ENCODE measurements at regions not wholly inside any gene's neighbourhood (a gene's known extent, or its start where the extent isn't known, plus 50 kb on each side); places are given as distances from the start of the nearest gene placed in this dataset.

GRCh38 chr4:137312257-137312656 lies 220.0 kb downstream of the PCDH18 start:
- no peak for DNase-seq (ENCODE audit: low read depth)

- DNase-seq (ENCODE audit: low read depth) = peak; percentile 44
Observed at GRCh38 chr4:137310593-137311490, 221.5 kb downstream of the PCDH18 start.

- no peak for DNase-seq (ENCODE audit: low read depth)
Observed at GRCh38 chr4:137310166-137310565, 222.1 kb downstream of the PCDH18 start.

GRCh38 chr4:137309424-137309823 lies 222.9 kb downstream of the PCDH18 start:
- DNase-seq (ENCODE audit: low read depth) = no peak

GRCh38 chr4:137307806-137308205 lies 224.5 kb downstream of the PCDH18 start:
- DNase-seq (ENCODE audit: low read depth) = no peak

- no peak for DNase-seq (ENCODE audit: low read depth)
Observed at GRCh38 chr4:137300776-137301175, 231.5 kb downstream of the PCDH18 start.

GRCh38 chr4:137299281-137299680 lies 233.0 kb downstream of the PCDH18 start:
- DNase-seq (ENCODE audit: low read depth) = no peak

- DNase-seq (ENCODE audit: low read depth) = no peak
Observed at GRCh38 chr4:137293281-137293680, 239.0 kb downstream of the PCDH18 start.

GRCh38 chr4:137283737-137284136 lies 248.6 kb downstream of the PCDH18 start:
- peak; percentile 17 for DNase-seq (ENCODE audit: low read depth)

GRCh38 chr4:137278431-137278830 lies 253.9 kb downstream of the PCDH18 start:
- DNase-seq (ENCODE audit: low read depth) = no peak

GRCh38 chr4:137274404-137274803 lies 257.9 kb downstream of the PCDH18 start:
- no peak for DNase-seq (ENCODE audit: low read depth)

- peak; percentile 11 for DNase-seq (ENCODE audit: low read depth)
Observed at GRCh38 chr4:137267024-137267423, 265.3 kb downstream of the PCDH18 start.

GRCh38 chr4:137266511-137266910 lies 265.8 kb downstream of the PCDH18 start:
- DNase-seq (ENCODE audit: low read depth) = no peak

GRCh38 chr4:137263206-137263605 lies 269.1 kb downstream of the PCDH18 start:
- no peak for DNase-seq (ENCODE audit: low read depth)

GRCh38 chr4:137253949-137254348 lies 278.3 kb downstream of the PCDH18 start:
- peak; percentile 34 for DNase-seq (ENCODE audit: low read depth)

GRCh38 chr4:137249112-137249511 lies 283.2 kb downstream of the PCDH18 start:
- DNase-seq (ENCODE audit: low read depth) = no peak

GRCh38 chr4:137238456-137239162 lies 293.7 kb downstream of the PCDH18 start:
- DNase-seq (ENCODE audit: low read depth) = no peak

- DNase-seq (ENCODE audit: low read depth) = peak; percentile 18
Observed at GRCh38 chr4:137226900-137227299, 305.4 kb downstream of the PCDH18 start.

- DNase-seq (ENCODE audit: low read depth) = no peak
Observed at GRCh38 chr4:137226221-137226620, 306.1 kb downstream of the PCDH18 start.

- DNase-seq (ENCODE audit: low read depth) = no peak
Observed at GRCh38 chr4:137213372-137214173, 318.7 kb downstream of the PCDH18 start.

GRCh38 chr4:137212601-137213000 lies 319.7 kb downstream of the PCDH18 start:
- DNase-seq (ENCODE audit: low read depth) = no peak

GRCh38 chr4:137209240-137209639 lies 323.1 kb downstream of the PCDH18 start:
- no peak for DNase-seq (ENCODE audit: low read depth)

All from renal cortical epithelial cell (primary cell).